ENCODE measurements at regions not wholly inside any gene's neighbourhood (a gene's known extent, or its start where the extent isn't known, plus 50 kb on each side); places are given as distances from the start of the nearest gene placed in this dataset.

- TF ChIP-seq CTCF (IDR thresholded peaks at IDR 0.05): no peak
- TF ChIP-seq ZFX (IDR thresholded peaks at IDR 0.05; ENCODE audit: borderline replicate concordance): no peak
Measured at GRCh38 chr13:18965347-18965855, 216.2 kb downstream of the TUBA3C start.

Measured in 22Rv1 (cell line).